ENCODE measurements at regions not wholly inside any gene's neighbourhood (a gene's known extent, or its start where the extent isn't known, plus 50 kb on each side); places are given as distances from the start of the nearest gene placed in this dataset.

DNA sequence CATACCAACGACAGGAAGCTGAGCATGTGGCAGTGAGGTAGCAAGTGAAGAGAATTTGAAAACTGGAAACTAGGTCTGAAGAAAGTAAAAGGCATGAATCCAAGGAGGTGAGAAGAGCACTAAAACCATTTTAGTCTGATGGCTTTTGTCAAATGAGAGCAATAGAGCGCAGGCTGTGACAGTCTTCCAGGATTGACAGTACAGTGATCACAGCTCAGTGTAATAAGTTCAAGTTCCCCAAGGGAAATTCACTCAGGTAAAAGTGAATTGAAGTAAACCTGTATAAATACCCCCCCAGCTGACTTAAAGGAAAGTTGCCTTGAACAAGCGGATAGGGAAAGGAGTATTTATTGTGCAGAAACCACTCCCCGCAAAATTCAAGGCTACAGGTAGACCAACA lies 224.2 kb upstream of the CRBN start:
- DNase-seq (ENCODE audit: insufficient read length, low spot score) = no peak
- TF ChIP-seq TAF1 (IDR thresholded peaks at IDR 0.05; ENCODE audit: low read depth, low read length) = no peak
- TF ChIP-seq POU2F2 (IDR thresholded peaks at IDR 0.05; ENCODE audit: low read depth, low read length) = no peak
- no peak for TF ChIP-seq POLR2A (IDR thresholded peaks at IDR 0.05; ENCODE audit: low read depth, low read length)
- TF ChIP-seq PAX5 (IDR thresholded peaks at IDR 0.05; ENCODE audit: insufficient read depth, low read length, severe bottlenecking) = no peak
- no peak for TF ChIP-seq POLR2AphosphoS5 (IDR thresholded peaks at IDR 0.05; ENCODE audit: low read depth, low read length)
- TF ChIP-seq SPI1 (IDR thresholded peaks at IDR 0.05; ENCODE audit: low read depth, low read length) = no peak
- no peak for FAIRE-seq

DNA sequence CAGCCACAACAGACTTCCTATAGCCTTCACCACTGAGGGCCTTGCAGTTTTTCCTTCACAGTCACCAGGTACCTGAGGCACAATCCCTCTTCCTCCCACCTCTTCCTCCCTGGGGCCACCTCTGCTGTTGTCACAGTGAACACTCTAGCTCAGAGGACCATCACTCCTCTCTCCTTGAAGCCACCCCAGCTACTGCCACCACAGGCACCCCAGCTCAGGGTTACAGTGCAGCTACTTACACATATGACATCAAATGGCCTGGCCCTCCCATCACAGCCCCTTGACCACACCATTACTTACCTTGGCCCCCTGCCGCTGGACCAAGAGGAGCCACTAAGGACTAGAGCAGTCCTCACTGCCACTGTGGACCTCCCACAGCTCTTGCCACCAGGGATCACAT lies 213.5 kb upstream of the CRBN start:
- no peak for FAIRE-seq
- DNase-seq (ENCODE audit: insufficient read length, low spot score) = no peak
- TF ChIP-seq SPI1 (IDR thresholded peaks at IDR 0.05; ENCODE audit: low read depth, low read length) = no peak
- no peak for TF ChIP-seq PAX5 (IDR thresholded peaks at IDR 0.05; ENCODE audit: insufficient read depth, low read length, severe bottlenecking)
- TF ChIP-seq TAF1 (IDR thresholded peaks at IDR 0.05; ENCODE audit: low read depth, low read length) = no peak
- no peak for TF ChIP-seq POU2F2 (IDR thresholded peaks at IDR 0.05; ENCODE audit: low read depth, low read length)
- no peak for TF ChIP-seq POLR2A (IDR thresholded peaks at IDR 0.05; ENCODE audit: low read depth, low read length)
- no peak for TF ChIP-seq POLR2AphosphoS5 (IDR thresholded peaks at IDR 0.05; ENCODE audit: low read depth, low read length)

DNA sequence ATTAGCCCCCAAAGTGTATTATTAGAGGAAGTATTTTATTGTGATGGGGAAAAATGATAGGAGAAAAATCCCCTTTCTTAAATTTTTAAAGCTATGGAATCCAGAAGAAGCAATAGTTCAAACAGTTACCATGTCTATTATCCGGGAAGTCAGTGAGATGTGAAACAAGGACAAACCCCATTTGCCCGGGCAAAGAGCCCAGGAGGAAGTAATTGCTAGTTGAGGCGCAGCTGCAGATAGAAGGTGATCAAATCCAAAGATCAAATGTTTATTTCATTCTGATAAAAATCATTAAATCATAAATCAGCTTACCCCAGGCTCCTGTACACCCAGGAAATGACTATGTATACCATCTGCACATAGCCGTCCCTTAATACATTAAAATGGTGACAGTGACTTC lies 204.0 kb upstream of the CRBN start:
- DNase-seq (ENCODE audit: insufficient read length, low spot score) (no peak), FAIRE-seq (no peak)
- no peak for TF ChIP-seq PAX5 (IDR thresholded peaks at IDR 0.05; ENCODE audit: insufficient read depth, low read length, severe bottlenecking)

DNA sequence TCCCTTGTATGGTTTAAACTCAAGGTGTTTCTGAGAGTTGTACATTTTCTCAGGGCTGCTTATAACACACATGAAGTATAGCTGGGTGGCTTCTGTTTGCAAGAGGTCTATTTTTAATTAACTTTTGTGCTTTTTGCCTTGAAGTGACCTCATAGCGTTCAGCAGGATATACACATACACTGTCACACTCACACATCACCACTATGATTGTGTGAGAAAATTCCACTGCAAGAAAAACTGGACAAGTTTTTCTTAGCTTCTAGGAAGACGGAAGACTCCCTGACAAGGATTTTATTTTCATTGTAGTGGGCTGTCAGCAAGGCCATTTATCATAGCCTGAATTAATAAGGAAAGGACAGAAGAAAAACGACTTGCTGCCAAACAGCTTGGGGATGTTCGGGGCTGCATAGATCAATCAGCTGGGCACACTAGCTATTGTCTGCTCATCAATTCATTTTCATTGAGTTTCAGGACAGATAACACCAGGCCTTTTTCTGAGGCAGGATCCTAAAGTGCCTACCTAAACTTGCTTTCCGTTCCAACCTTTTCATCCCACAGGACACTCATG lies 192.8 kb upstream of the CRBN start:
- no peak for DNase-seq (ENCODE audit: insufficient read length, low spot score)
- FAIRE-seq = no peak
- no peak for TF ChIP-seq POU2F2 (IDR thresholded peaks at IDR 0.05; ENCODE audit: low read depth, low read length)
- TF ChIP-seq TAF1 (IDR thresholded peaks at IDR 0.05; ENCODE audit: low read depth, low read length) = no peak
- TF ChIP-seq POLR2A (IDR thresholded peaks at IDR 0.05; ENCODE audit: low read depth, low read length) = no peak
- no peak for TF ChIP-seq SPI1 (IDR thresholded peaks at IDR 0.05; ENCODE audit: low read depth, low read length)
- TF ChIP-seq PAX5 (IDR thresholded peaks at IDR 0.05; ENCODE audit: insufficient read depth, low read length, severe bottlenecking) = no peak
- no peak for TF ChIP-seq POLR2AphosphoS5 (IDR thresholded peaks at IDR 0.05; ENCODE audit: low read depth, low read length)

DNA sequence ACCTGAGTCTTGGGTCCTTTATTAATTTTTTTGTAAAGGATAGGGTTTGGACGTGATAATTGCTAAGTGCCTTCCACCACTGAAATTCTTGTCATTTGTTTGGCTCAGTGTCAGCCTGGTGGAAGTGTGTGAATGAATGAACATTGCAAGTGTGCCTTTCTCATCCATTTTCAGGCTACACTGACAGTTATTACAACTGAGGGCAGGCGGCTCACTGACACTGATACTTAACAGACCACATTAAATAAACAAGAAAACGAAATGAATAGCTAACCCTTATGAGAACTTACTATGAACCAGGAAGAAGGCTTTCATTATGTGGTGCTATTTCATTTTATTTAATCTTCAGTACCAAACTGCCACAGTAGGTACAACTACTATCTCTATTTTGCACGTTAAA lies 188.8 kb upstream of the CRBN start:
- FAIRE-seq = no peak
- TF ChIP-seq POLR2A (IDR thresholded peaks at IDR 0.05; ENCODE audit: low read depth, low read length) = no peak
- TF ChIP-seq POLR2AphosphoS5 (IDR thresholded peaks at IDR 0.05; ENCODE audit: low read depth, low read length) = no peak
- TF ChIP-seq TAF1 (IDR thresholded peaks at IDR 0.05; ENCODE audit: low read depth, low read length) = no peak
- TF ChIP-seq POU2F2 (IDR thresholded peaks at IDR 0.05; ENCODE audit: low read depth, low read length) = no peak
- TF ChIP-seq SPI1 (IDR thresholded peaks at IDR 0.05; ENCODE audit: low read depth, low read length) = no peak
- DNase-seq (ENCODE audit: insufficient read length, low spot score) = no peak

DNA sequence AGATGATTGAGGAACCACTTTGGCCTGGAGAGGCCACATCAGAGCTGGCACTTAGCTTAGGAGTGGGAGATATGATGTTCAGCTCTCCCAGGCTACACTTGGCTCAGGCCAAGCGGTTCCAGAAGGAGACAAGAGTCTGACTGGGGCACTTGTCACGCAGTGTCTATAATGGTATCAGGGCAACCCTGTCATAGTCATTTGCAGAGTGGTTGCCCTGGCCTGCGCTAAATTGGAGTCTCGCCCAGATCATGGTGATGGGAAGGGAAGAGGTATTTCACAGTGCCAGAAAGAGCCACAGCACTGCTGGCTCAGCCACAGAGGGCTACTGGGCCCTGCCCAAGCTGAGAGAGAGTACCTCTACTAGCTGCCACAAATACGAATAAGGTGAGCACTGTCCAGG lies 186.9 kb upstream of the CRBN start:
- no peak for DNase-seq (ENCODE audit: insufficient read length, low spot score)
- TF ChIP-seq POLR2AphosphoS5 (IDR thresholded peaks at IDR 0.05; ENCODE audit: low read depth, low read length) = no peak
- TF ChIP-seq SPI1 (IDR thresholded peaks at IDR 0.05; ENCODE audit: low read depth, low read length) = no peak
- TF ChIP-seq TAF1 (IDR thresholded peaks at IDR 0.05; ENCODE audit: low read depth, low read length) = no peak
- TF ChIP-seq POLR2A (IDR thresholded peaks at IDR 0.05; ENCODE audit: low read depth, low read length) = no peak
- TF ChIP-seq PAX5 (IDR thresholded peaks at IDR 0.05; ENCODE audit: insufficient read depth, low read length, severe bottlenecking) = no peak
- TF ChIP-seq POU2F2 (IDR thresholded peaks at IDR 0.05; ENCODE audit: low read depth, low read length) = no peak
- no peak for FAIRE-seq

DNA sequence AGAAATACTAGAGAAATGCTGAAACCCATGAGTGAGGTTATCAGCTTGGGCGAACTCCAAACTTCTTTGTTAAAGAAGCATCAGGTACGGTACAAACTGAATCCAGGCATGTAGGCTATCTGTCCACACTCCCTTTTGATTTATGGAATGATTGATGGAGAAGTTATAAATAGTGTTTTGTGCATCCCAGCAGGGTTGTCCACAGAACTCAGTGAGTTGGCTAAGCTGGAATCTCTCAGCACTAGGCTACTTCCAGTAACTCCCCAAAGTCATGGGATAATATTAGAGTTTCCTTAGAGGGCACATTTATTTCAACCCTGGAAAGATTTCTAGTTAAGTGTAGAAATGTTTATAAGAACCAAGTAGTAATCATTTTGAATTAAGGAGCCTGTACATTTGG lies 186.2 kb upstream of the CRBN start:
- no peak for TF ChIP-seq POLR2A (IDR thresholded peaks at IDR 0.05; ENCODE audit: low read depth, low read length)
- no peak for TF ChIP-seq PAX5 (IDR thresholded peaks at IDR 0.05; ENCODE audit: insufficient read depth, low read length, severe bottlenecking)
- TF ChIP-seq TAF1 (IDR thresholded peaks at IDR 0.05; ENCODE audit: low read depth, low read length) = no peak
- no peak for TF ChIP-seq POLR2AphosphoS5 (IDR thresholded peaks at IDR 0.05; ENCODE audit: low read depth, low read length)
- TF ChIP-seq POU2F2 (IDR thresholded peaks at IDR 0.05; ENCODE audit: low read depth, low read length) = no peak
- FAIRE-seq = no peak
- no peak for DNase-seq (ENCODE audit: insufficient read length, low spot score)

DNA sequence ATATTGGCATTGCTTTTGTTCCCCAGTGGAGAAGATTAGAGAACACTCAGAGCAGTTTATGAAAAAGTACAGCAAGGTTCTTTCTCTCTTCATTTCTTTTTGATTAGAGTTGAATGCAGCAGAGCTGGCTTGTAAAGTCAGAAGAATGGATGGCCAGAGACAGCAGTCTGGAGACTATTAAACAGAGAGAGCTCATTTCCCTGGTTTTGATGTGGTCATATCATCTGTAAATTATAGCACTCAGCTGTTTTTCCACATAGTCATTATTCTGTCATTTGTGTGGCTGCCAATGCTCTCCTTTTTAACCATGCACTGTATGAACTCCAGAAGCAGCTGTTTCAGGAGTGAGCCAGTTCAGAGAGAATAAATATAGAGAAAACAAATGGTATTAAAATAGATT lies 177.4 kb upstream of the CRBN start:
- TF ChIP-seq POLR2AphosphoS5 (IDR thresholded peaks at IDR 0.05; ENCODE audit: low read depth, low read length) (no peak), SPI1 (IDR thresholded peaks at IDR 0.05; ENCODE audit: low read depth, low read length) (no peak), POU2F2 (IDR thresholded peaks at IDR 0.05; ENCODE audit: low read depth, low read length) (no peak), TAF1 (IDR thresholded peaks at IDR 0.05; ENCODE audit: low read depth, low read length) (no peak), PAX5 (IDR thresholded peaks at IDR 0.05; ENCODE audit: insufficient read depth, low read length, severe bottlenecking) (no peak), POLR2A (IDR thresholded peaks at IDR 0.05; ENCODE audit: low read depth, low read length) (no peak)
- FAIRE-seq (no peak), DNase-seq (ENCODE audit: insufficient read length, low spot score) (no peak)

DNA sequence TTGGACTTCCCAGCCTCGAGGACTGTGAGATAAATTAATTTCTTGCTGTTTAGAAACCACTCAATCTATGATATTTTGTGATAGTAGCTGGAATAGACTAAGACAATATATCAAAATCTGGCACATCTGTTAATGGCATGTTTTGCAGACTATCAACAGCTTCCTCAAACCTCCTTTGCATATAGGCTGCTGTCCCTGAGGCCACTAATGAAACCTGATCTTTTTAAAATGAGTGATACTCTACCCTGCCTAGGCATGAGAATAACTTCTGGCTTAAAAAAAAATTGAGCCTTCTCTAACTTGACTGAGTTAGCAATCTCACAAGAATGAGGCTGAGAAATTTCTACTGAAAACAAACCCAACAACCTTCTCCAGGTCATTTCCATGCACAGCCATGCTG lies 176.0 kb upstream of the CRBN start:
- FAIRE-seq (no peak), DNase-seq (ENCODE audit: insufficient read length, low spot score) (no peak)
- TF ChIP-seq TAF1 (IDR thresholded peaks at IDR 0.05; ENCODE audit: low read depth, low read length) = no peak
- TF ChIP-seq POLR2A (IDR thresholded peaks at IDR 0.05; ENCODE audit: low read depth, low read length) = no peak
- TF ChIP-seq POLR2AphosphoS5 (IDR thresholded peaks at IDR 0.05; ENCODE audit: low read depth, low read length) = no peak
- TF ChIP-seq PAX5 (IDR thresholded peaks at IDR 0.05; ENCODE audit: insufficient read depth, low read length, severe bottlenecking) = no peak
- no peak for TF ChIP-seq POU2F2 (IDR thresholded peaks at IDR 0.05; ENCODE audit: low read depth, low read length)
- no peak for TF ChIP-seq SPI1 (IDR thresholded peaks at IDR 0.05; ENCODE audit: low read depth, low read length)

DNA sequence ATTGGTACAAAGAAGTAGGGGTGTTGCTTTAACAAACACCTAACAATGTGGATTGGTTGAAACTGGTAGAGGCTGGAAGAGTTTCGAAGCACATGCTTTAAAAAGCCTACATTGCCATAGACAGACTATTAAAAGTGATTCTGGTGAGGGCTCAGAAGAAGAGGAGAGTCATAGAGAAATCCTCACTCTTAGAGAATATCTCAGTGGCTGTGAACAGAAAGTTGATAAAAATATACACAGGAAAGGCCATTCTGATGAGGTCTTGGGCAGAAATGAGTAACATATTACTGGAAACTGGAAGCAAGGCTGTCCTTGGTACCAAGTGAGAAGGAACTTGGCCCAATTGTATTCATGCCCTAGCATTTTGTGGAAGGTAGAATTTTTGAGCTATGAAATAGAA lies 173.7 kb upstream of the CRBN start:
- no peak for TF ChIP-seq PAX5 (IDR thresholded peaks at IDR 0.05; ENCODE audit: insufficient read depth, low read length, severe bottlenecking)
- no peak for TF ChIP-seq POU2F2 (IDR thresholded peaks at IDR 0.05; ENCODE audit: low read depth, low read length)
- TF ChIP-seq SPI1 (IDR thresholded peaks at IDR 0.05; ENCODE audit: low read depth, low read length) = no peak
- no peak for TF ChIP-seq POLR2AphosphoS5 (IDR thresholded peaks at IDR 0.05; ENCODE audit: low read depth, low read length)
- TF ChIP-seq POLR2A (IDR thresholded peaks at IDR 0.05; ENCODE audit: low read depth, low read length) = no peak
- no peak for TF ChIP-seq TAF1 (IDR thresholded peaks at IDR 0.05; ENCODE audit: low read depth, low read length)
- peak; percentile 1 for DNase-seq (ENCODE audit: insufficient read length, low spot score)
- no peak for FAIRE-seq
